Spleen (tissue), 7 donors: ENCODE measurements at regions not wholly inside any gene's neighbourhood (a gene's known extent, or its start where the extent isn't known, plus 50 kb on each side); places are given as distances from the start of the nearest gene placed in this dataset.

Source experiments
- POLR2A ChIP-seq, 3 donors: fragments of 450-650 bp; IDR thresholded peaks; one replicate each; pipeline ENCODE4 v1.5.1; 2017; ENCODE audit warnings: antibody characterized with exemption in 3 of 3, mild to moderate bottlenecking in 1 of 3
- POLR2AphosphoS5 ChIP-seq, 3 donors: sonication (generic); formaldehyde crosslinking; IDR thresholded peaks; one replicate each; pipeline ENCODE4 v1.5.1; 2017; ENCODE audit warnings: antibody characterized with exemption in 3 of 3
- TF ChIP-seq, protein P1 (sequence below), 11 experiments: fragments of 200-600 bp in 7 of 11; fragments of 450-650 bp in 4 of 11; sonication (generic) in 4 of 11; IDR thresholded peaks in 8 of 11; conservative IDR thresholded peaks in 3 of 11; 1 replicate in 7 of 11; 2 replicates in 4 of 11; pipeline versions ENCODE4 v1.4.0 to v1.8.0; 2016 to 2021; ENCODE audit warnings: antibody characterized with exemption in 11 of 11, inconsistent platforms in 4 of 11, mild to moderate bottlenecking in 1 of 11
- donor health status: DM: no; HTN: no; CAD: no; lungs with moderate emphysema.
- donor health status: DM: no; HTN: no; CAD: no.
- donor health status: DM: no; HTN: no; CAD: no.

DNA sequence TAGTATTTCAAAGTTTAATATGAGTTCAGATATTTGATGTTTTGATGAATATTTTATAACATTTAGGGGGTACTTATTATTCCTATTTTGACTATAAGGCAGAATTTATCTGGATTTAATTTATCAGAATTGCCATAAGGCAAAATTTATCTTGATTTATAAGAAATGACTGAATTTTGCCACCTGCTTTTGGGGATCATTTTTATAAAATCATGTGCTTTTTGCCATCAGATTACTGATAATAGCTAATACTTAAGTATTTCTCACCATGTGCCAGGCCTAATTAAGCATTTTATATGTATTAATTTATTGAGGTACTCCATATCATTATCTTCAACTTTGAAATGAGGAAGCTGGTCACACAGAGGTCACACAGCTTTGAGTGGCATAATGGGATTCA, 423.7 kb downstream of the PRKD1 start:
- TF ChIP-seq POLR2AphosphoS5 (IDR thresholded peaks at IDR 0.05) (no peak), POLR2A (IDR thresholded peaks at IDR 0.05) (no peak)
- TF ChIP-seq, protein P1, sequence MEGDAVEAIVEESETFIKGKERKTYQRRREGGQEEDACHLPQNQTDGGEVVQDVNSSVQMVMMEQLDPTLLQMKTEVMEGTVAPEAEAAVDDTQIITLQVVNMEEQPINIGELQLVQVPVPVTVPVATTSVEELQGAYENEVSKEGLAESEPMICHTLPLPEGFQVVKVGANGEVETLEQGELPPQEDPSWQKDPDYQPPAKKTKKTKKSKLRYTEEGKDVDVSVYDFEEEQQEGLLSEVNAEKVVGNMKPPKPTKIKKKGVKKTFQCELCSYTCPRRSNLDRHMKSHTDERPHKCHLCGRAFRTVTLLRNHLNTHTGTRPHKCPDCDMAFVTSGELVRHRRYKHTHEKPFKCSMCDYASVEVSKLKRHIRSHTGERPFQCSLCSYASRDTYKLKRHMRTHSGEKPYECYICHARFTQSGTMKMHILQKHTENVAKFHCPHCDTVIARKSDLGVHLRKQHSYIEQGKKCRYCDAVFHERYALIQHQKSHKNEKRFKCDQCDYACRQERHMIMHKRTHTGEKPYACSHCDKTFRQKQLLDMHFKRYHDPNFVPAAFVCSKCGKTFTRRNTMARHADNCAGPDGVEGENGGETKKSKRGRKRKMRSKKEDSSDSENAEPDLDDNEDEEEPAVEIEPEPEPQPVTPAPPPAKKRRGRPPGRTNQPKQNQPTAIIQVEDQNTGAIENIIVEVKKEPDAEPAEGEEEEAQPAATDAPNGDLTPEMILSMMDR (IDR thresholded peaks at IDR 0.05 in 8 of 11, conservative IDR thresholded peaks at IDR 0.05 in 3 of 11): no peak
